A549 (cell line): ENCODE measurements at regions not wholly inside any gene's neighbourhood (a gene's known extent, or its start where the extent isn't known, plus 50 kb on each side); places are given as distances from the start of the nearest gene placed in this dataset.

Source experiments
- ATAC-seq, 2 experiments: fragments of 200-7000 bp in 1 of 2; fragments of >200 bp in 1 of 2; cut with Nextera tagmentation in 1 of 2; cut with Tn5 transposase in 1 of 2; 3 replicates each; pipeline versions ENCODE4 v1.8.0 to v1.9.1; 2018 to 2020; ENCODE audit warnings: mild to moderate bottlenecking in 1 of 2, moderate library complexity in 1 of 2
- CTCF ChIA-PET: fragments of 300-600 bp; sonication (Branson Sonifier 250); formaldehyde crosslinking; extraction: SDS; loops from one replicate; lab custom pipeline; 2021; ENCODE audit warnings: antibody characterized with exemption, inconsistent platforms; lab: Yijun Ruan, JAX
- POLR2A ChIA-PET: fragments of 350-600 bp; formaldehyde crosslinking; extraction: SDS; loops from one replicate; lab custom pipeline; 2021; ENCODE audit warnings: antibody characterized with exemption, inconsistent platforms; lab: Yijun Ruan, JAX
- DNase-seq, 2 experiments: peaks; one replicate each; pipeline versions ENCODE4 v3.0.0 to v3.0.0-alpha.2; 2011 to 2016; ENCODE audit warnings: low read depth in 1 of 2, low spot score in 1 of 2
- FAIRE-seq: peaks from 2 replicates; lab custom pipeline; 2011; peaks lifted over from hg19 to GRCh38; lab: Jason Lieb, UNC
- H3K27ac ChIP-seq, 2 experiments: fragments of >200 bp; sonication (Bioruptor Twin); formaldehyde crosslinking; 3 replicates each; pipeline ENCODE4 v1.5.1; 2016 to 2017
- H3K4me1 ChIP-seq: fragments of >200 bp; sonication (Bioruptor Twin); formaldehyde crosslinking; 3 replicates; pipeline ENCODE4 v1.6.1; 2016
- H3K4me2 ChIP-seq: fragments of >200 bp; sonication (Bioruptor Twin); formaldehyde crosslinking; 3 replicates; pipeline ENCODE4 v1.6.1; 2016
- H3K4me3 ChIP-seq: fragments of >200 bp; sonication (Bioruptor Twin); formaldehyde crosslinking; 3 replicates; pipeline ENCODE4 v1.5.1; 2016
- H3K9me3 ChIP-seq: fragments of >200 bp; sonication (Bioruptor Twin); formaldehyde crosslinking; 3 replicates; pipeline ENCODE4 v1.6.1; 2016
- BCL3 ChIP-seq: fragments of >200 bp; sonication (Bioruptor Twin); formaldehyde crosslinking; IDR thresholded peaks from 3 replicates; pipeline ENCODE4 v1.6.1; 2016
- BHLHE40 ChIP-seq: IDR thresholded peaks from 2 replicates; pipeline ENCODE4 v1.6.1; 2012; ENCODE audit warnings: low read depth, low read length, inconsistent platforms
- CEBPB ChIP-seq, 2 experiments: fragments of >200 bp in 1 of 2; sonication (Bioruptor Twin) in 1 of 2; formaldehyde crosslinking in 1 of 2; IDR thresholded peaks; 2 replicates each; pipeline ENCODE4 v1.6.1; 2012 to 2016
- EHMT2 ChIP-seq: fragments of 200-600 bp; sonication (generic); IDR thresholded peaks from 2 replicates; pipeline ENCODE4 v1.6.1; 2016; ENCODE audit warnings: antibody characterized with exemption, low read depth, mild to moderate bottlenecking, moderate library complexity
- ELK1 ChIP-seq: fragments of 150-350 bp; IDR thresholded peaks from 2 replicates; pipeline ENCODE4 v1.6.1; 2014; ENCODE audit warnings: low read depth, mild to moderate bottlenecking, low read length
- FOSL2 ChIP-seq, 2 experiments: fragments of 450-650 bp in 1 of 2; fragments of >200 bp in 1 of 2; sonication (Bioruptor Twin) in 1 of 2; formaldehyde crosslinking; IDR thresholded peaks; 2 replicates each; pipeline versions ENCODE4 v1.5.0 to v1.6.1; 2016 to 2020; ENCODE audit warnings: mild to moderate bottlenecking in 1 of 2, moderate library complexity in 1 of 2
- HOXB13 ChIP-seq: fragments of 250-450 bp; sonication (Bioruptor Pico); IDR thresholded peaks from 2 replicates; pipeline ENCODE4 v1.5.0; 2020; ENCODE audit warnings: low read depth, mild to moderate bottlenecking, moderate library complexity
- KDM5A ChIP-seq: fragments of 200-600 bp; sonication (generic); IDR thresholded peaks from 2 replicates; pipeline ENCODE4 v1.6.1; 2016; ENCODE audit warnings: antibody characterized with exemption, mild to moderate bottlenecking
- MYC ChIP-seq: IDR thresholded peaks from 2 replicates; pipeline ENCODE4 v1.6.1; 2012; ENCODE audit warnings: mild to moderate bottlenecking, inconsistent platforms, low read length, improper control_type of control experiment, borderline replicate concordance
- NFE2L2 ChIP-seq: fragments of 150-350 bp; conservative IDR thresholded peaks from 2 replicates; pipeline ENCODE4 v1.6.1; 2014; ENCODE audit warnings: low read length
- POLR2AphosphoS2 ChIP-seq: conservative IDR thresholded peaks from 2 replicates; pipeline ENCODE4 v1.6.1; 2012; ENCODE audit warnings: low read length, improper control_type of control experiment, inconsistent platforms
- RAD21 ChIP-seq, 2 experiments: fragments of >200 bp in 1 of 2; sonication (Bioruptor Twin) in 1 of 2; formaldehyde crosslinking in 1 of 2; IDR thresholded peaks in 1 of 2; conservative IDR thresholded peaks in 1 of 2; 2 replicates in 1 of 2; 3 replicates in 1 of 2; pipeline ENCODE4 v1.6.1; 2012 to 2018; ENCODE audit warnings: inconsistent platforms in 1 of 2
- RARB ChIP-seq: fragments of 250-450 bp; sonication (Bioruptor Pico); IDR thresholded peaks from 2 replicates; pipeline ENCODE4 v1.8.0; 2021; ENCODE audit warnings: mild to moderate bottlenecking, moderate library complexity
- RCOR1 ChIP-seq: fragments of 150-350 bp; IDR thresholded peaks from 2 replicates; pipeline ENCODE4 v1.6.1; 2014; ENCODE audit warnings: antibody characterized with exemption, low read length, low read depth
- RNF2 ChIP-seq: fragments of 200-600 bp; sonication (generic); IDR thresholded peaks from 2 replicates; pipeline ENCODE4 v1.6.1; 2016; ENCODE audit warnings: low read depth, mild to moderate bottlenecking, antibody characterized with exemption, moderate library complexity, borderline replicate concordance
- SREBF2 ChIP-seq: fragments of 450-650 bp; IDR thresholded peaks from 2 replicates; pipeline ENCODE4 v1.6.1; 2014; ENCODE audit warnings: mild to moderate bottlenecking, moderate library complexity
- TFCP2L1 ChIP-seq: fragments of 250-450 bp; sonication (Bioruptor Pico); IDR thresholded peaks from 2 replicates; pipeline ENCODE4 v1.5.0; 2021; ENCODE audit warnings: mild to moderate bottlenecking
- TP53 ChIP-seq: fragments of 250-450 bp; sonication (Bioruptor Pico); IDR thresholded peaks from 2 replicates; pipeline ENCODE4 v1.5.0; 2021; ENCODE audit warnings: mild to moderate bottlenecking, moderate library complexity
- ZNF302 ChIP-seq: fragments of 250-450 bp; sonication (Bioruptor Pico); IDR thresholded peaks from 2 replicates; pipeline ENCODE4 v1.9.0; 2021; ENCODE audit warnings: inconsistent platforms, mild to moderate bottlenecking, moderate library complexity
- WGBS: methylation state at CpG from one replicate; pipeline ENCODE4 v1.1.6; 2017; ENCODE audit errors: missing lambda C conversion rate; 5-methylcytosine and 5-hydroxymethylcytosine counted together
- TF ChIP-seq, protein P1 (sequence below): fragments of 250-450 bp; sonication (Bioruptor Pico); IDR thresholded peaks from 2 replicates; pipeline ENCODE4 v1.5.0; 2020; ENCODE audit warnings: low read depth, mild to moderate bottlenecking, moderate library complexity
- TF ChIP-seq, protein P2 (sequence below): fragments of >200 bp; sonication (Bioruptor Twin); formaldehyde crosslinking; IDR thresholded peaks from 2 replicates; pipeline ENCODE4 v1.6.1; 2016
- TF ChIP-seq, protein P3 (sequence below): fragments of 250-450 bp; sonication (Bioruptor Pico); IDR thresholded peaks from 2 replicates; pipeline ENCODE4 v1.5.0; 2021; ENCODE audit warnings: mild to moderate bottlenecking, moderate library complexity, borderline replicate concordance

DNA sequence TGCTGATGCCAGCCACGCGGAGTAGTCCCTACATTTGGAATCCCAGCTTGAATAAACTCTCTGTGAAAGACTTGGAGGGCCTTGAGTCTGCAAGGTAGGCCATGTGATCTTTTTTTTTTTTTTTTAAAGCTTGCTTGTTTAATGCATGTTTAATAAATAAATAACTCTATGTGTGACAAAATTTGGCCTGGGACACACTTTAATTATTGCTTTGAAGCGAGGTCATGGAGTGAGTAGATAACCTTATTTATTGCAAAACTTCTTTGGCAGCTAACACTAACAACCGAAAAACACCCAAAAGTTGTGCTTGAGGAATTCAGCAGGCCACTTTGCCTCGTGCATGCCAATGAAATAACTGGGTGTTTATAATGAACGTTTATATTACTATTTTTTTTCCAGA lies 382.2 kb downstream of the FLRT2 start:
- H3K27ac ChIP-seq, result no peak overlapping the region
- no peaks in the 10 kb centered on the region for H3K9me3 ChIP-seq
- POLR2A ChIA-PET, result no interaction called here
- H3K4me2 ChIP-seq, result no peak overlapping the region
- WGBS, result 33% methylated on average over 6 of the region's 6 CpGs
- TF ChIP-seq RCOR1 (no peak), BHLHE40 (no peak), RNF2 (no peak), BCL3 (no peak), EHMT2 (no peak), POLR2AphosphoS2 (no peak), NFE2L2 (no peak), TP53 (CRISPR knock-in tag) (no peak), KDM5A (no peak)
- TF ChIP-seq, protein P1, sequence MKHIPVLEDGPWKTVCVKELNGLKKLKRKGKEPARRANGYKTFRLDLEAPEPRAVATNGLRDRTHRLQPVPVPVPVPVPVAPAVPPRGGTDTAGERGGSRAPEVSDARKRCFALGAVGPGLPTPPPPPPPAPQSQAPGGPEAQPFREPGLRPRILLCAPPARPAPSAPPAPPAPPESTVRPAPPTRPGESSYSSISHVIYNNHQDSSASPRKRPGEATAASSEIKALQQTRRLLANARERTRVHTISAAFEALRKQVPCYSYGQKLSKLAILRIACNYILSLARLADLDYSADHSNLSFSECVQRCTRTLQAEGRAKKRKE (CRISPR knock-in tag), result no peak
- FAIRE-seq (no peak), DNase-seq (no peak), ATAC-seq (no peak)
- H3K4me3 ChIP-seq, result no peak overlapping the region
- CTCF ChIA-PET, result no interaction called here
- H3K4me1 ChIP-seq, result no peaks in the 10 kb centered on the region

DNA sequence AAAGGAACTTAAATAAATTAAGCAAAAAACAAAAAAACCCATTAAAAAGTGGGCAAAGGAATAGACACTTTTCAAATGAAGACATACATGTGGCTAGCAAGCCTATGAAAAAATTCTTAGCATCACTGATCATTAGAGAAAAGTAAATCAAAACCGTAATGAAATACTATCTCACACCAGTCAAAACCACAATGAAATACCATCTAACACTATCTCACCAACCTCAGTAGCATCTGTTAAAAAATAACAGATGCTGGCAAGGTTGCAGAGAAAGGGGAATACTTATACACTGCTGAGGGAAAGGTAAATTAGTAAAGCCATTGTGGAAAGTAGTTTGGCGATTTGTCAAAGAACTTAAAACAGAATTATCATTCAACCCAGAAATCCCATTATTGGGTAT lies 381.1 kb downstream of the FLRT2 start:
- Histone ChIP-seq H3K4me3 (no peak overlapping the region), H3K4me2 (no peak overlapping the region), H3K27ac (no peak overlapping the region), H3K4me1 (no peaks in the 10 kb centered on the region), H3K9me3 (no peaks in the 10 kb centered on the region)
- FAIRE-seq (no peak), DNase-seq (no peak)
- CTCF ChIA-PET, result no interaction called here
- WGBS, result 51% methylated on average over 2 of the region's 2 CpGs
- POLR2A ChIA-PET, result no interaction called here
- TF ChIP-seq HOXB13 (CRISPR knock-in tag) (no peak), SREBF2 (no peak), RARB (no peak), MYC (no peak), RAD21 (conservative IDR thresholded peaks at IDR 0.05 in 1 of 2, IDR thresholded peaks at IDR 0.05 in 1 of 2) (no peak), ELK1 (no peak), ZNF302 (CRISPR knock-in tag) (no peak), CEBPB (IDR thresholded peaks at IDR 0.05) (no peak), TFCP2L1 (CRISPR knock-in tag) (no peak), FOSL2 (IDR thresholded peaks at IDR 0.05) (no peak), FOSL2 (CRISPR knock-in tag; IDR thresholded peaks at IDR 0.05) (no peak), POLR2AphosphoS2 (no peak)
- TF ChIP-seq, protein P2, sequence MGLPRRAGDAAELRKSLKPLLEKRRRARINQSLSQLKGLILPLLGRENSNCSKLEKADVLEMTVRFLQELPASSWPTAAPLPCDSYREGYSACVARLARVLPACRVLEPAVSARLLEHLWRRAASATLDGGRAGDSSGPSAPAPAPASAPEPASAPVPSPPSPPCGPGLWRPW, result no peak
- TF ChIP-seq, protein P3, sequence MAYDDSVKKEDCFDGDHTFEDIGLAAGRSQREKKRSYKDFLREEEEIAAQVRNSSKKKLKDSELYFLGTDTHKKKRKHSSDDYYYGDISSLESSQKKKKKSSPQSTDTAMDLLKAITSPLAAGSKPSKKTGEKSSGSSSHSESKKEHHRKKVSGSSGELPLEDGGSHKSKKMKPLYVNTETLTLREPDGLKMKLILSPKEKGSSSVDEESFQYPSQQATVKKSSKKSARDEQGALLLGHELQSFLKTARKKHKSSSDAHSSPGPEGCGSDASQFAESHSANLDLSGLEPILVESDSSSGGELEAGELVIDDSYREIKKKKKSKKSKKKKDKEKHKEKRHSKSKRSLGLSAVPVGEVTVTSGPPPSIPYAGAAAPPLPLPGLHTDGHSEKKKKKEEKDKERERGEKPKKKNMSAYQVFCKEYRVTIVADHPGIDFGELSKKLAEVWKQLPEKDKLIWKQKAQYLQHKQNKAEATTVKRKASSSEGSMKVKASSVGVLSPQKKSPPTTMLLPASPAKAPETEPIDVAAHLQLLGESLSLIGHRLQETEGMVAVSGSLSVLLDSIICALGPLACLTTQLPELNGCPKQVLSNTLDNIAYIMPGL (CRISPR knock-in tag), result no peak
- TF ChIP-seq, all 56 proteins: peak for 0
- ATAC-seq, result no peak
